GM18861 (cell line): ENCODE measurements at regions not wholly inside any gene's neighbourhood (a gene's known extent, or its start where the extent isn't known, plus 50 kb on each side); places are given as distances from the start of the nearest gene placed in this dataset.

Experiments used
- ATAC-seq: cut with Tn5 transposase; IDR thresholded peaks from one replicate; pipeline ENCODE4 v1.9.1; 2021; ENCODE audit not compliant: unreplicated experiment

- ATAC-seq = no peak
Observed at GRCh38 chr1:90412563-90412962, 304.5 kb downstream of the BARHL2 start.

GRCh38 chr1:90411185-90411584 lies 305.9 kb downstream of the BARHL2 start:
- ATAC-seq = no peak

DNA sequence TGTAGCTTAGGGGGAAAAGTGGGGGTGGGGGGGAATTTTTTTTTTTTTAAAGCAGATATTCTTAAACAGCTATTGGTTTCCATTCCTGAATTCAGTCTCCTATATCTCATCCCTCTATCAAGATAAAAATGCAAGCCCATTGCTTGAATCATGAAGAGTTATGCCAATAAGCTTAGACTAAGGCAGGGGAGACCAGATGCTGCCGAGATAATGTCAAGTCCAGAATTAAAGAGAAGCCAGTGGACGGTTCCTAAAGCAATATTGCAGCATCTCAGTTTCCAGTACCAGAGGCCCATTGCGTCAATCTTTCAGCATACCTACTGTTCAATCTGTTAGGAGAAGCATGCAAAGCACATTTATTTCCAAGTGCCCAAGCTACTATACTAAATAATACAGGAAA lies 309.4 kb downstream of the BARHL2 start:
- ATAC-seq = no peak

GRCh38 chr1:90405726-90406125 lies 311.4 kb downstream of the BARHL2 start:
- no peak for ATAC-seq

DNA sequence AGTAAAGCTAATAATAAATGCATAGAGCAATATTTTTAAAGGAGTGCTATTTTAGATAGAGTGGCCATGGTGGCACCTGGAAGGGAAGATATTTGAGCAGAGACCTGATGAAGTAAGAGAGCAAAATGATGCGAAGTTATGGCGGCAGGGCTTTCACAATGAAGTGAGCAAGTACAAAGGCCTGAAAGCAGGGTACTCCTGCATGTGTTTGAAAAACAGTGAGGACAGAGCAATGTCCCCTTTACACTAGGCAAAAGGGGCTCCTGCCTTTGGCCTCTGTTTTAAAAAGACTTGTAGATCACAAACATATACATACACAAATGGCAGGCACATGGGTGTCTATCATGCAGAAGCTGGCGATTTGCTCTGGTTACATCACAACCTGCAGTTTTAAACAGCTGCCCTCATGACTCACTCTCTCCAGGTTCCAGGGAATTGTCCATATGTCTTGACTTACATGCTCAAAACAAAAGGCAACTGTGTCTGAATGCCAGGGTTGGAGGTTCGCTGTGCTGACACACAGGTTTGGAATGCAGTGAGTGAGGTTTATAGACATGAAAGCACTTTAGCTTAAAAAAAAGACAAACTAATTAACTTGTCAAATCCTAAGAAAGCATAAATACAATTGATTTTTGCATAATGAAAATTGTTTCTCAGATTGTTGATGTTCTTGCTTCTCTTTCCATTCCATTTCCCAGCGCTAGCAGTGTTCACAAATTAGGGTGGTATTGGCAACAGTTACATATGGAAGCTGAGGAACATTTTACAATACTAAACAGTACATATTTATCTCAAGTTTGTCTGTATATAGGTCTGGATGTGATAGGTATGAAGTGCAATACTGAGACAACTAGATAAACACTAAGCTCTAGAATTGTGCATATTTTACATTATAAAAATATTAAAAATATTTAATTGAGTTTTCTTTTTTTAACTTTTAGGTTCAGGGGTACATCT lies 313.9 kb downstream of the BARHL2 start:
- ATAC-seq = no peak

DNA sequence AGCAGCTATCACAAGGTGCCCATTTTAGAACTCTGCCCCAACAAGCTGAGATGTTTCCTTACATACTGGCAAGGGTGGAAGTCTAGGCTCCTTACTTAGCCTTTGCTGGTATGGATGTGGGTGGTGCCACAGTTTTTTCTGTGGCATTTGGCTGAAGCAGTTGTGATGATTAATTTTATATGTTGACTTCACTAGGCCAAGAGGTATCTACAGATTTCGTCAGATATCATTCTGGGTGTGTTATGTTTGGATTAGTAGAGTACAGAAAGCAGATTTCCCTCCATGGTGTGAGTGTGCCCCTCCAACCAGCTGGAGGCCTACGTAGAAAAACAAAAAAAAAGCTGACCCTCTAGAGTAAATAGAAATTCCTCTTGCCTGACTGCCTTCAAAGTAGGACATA lies 317.0 kb downstream of the BARHL2 start:
- no peak for ATAC-seq

DNA sequence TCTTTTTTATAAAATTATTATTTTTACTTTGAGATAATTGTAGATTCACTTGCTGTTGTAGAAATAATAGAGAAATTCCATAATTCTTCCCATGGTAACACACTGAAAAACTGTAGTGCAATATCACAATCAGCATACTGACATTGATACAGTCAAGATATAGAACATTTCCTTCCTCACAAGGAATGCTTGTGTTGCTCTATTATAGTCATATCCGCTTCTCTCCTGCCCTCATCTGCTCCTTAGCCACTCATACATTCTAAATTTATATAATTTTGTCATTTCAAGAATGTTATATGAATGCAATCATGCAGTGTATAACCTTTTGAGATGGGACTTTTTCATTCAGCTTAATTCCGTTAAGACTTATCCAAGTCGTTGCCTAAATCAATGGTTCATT lies 320.2 kb downstream of the BARHL2 start:
- ATAC-seq = no peak

- ATAC-seq = no peak
Observed at GRCh38 chr1:90394247-90394646, 322.9 kb downstream of the BARHL2 start.

DNA sequence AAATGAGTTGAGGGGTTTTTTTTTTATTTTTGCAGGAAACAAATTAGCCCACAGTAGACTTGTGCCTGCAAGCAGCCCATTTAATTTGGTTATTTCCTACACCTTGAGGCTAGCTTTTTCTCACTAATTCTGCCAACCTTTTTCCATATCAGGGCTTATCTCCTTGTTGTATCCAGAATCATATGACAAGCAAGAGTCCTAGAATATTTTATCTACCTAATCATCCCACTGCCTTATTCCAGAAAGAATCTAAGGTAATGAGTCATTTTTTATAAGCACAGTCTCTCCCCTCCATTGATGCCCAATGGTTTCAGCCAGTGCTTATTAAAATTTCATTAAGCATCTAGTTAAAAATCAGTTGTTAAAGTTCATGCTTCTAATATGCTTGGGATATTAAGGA lies 324.1 kb downstream of the BARHL2 start:
- ATAC-seq = no peak

DNA sequence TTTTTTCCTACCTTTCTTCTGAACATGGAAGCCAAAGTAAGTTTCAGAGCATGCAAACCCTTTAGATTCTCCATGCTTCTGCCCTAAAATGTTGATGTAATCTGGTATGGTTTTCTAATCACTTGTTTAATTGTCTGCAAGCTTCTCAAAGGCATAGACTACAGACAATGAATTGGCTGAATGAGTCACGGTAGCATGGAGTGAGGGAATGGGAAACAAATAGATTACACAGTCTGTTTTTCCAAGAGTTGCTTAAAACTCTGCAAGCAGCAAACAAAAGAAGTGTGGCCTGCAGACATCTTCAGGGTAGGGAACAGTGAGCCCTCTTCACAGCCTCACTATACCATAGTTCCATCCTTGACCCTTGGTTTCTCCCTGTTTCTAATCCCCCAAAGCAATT lies 326.0 kb downstream of the BARHL2 start:
- no peak for ATAC-seq

DNA sequence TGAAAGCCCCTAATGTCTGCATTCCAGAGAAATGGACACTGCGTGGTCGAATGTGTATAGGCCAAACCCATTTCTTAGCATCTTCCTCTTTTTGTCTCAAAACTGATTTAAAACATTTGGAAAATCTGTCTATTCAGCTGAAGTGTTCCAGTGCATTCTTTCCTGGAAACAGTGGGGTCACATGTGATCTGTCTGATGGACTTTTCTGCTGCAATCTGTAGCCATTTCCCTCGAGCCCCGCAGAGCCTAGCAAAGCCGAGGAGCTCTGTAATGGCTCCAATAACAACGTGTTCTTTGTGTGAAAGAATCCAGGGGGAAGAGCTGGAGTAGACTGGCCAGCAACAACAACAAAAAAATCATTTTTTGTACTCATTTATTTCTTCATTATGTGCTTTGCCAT lies 329.3 kb downstream of the BARHL2 start:
- no peak for ATAC-seq

GRCh38 chr1:90386899-90387720 lies 330.0 kb downstream of the BARHL2 start:
- ATAC-seq = no peak

DNA sequence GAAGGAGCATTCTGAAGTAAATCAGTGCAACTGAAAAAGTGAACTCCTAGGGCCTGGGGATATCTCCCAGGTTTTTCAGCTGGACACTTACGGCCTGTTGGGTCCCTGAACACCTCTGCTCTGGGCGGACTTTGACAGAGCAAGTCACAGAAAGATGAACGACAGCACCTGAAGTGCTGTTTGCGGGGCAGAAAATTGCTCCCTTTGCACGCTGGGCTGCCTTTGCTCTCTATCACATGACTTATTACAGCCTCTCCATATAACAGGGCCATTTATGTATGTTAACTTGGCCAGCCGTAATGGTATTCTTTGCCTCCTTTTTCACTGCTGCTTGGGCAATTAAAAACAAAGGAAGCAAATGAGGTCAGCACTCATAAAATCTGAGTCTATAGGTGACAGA lies 332.9 kb downstream of the BARHL2 start:
- ATAC-seq = no peak

DNA sequence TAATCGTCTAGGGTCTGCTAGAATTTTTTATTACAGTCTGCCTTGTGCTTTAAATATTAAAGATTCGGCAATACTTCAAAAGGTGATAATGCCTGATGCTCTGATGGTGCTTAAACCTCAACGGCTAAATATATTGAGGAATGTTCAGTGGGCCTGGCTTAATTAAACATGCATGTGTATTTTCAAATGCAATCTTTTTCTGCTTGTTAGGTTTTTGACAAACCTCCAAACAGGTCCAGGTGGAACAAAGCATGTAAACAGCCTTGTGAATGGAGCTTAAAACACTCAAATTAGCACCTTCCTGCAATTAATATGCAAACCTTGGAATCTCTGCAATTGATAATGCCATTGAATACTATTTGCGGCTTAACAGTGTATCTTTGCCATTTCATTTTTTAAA lies 334.9 kb downstream of the BARHL2 start:
- ATAC-seq = no peak

- no peak for ATAC-seq
Observed at GRCh38 chr1:90381598-90381997, 335.5 kb downstream of the BARHL2 start.

- ATAC-seq = no peak
Observed at GRCh38 chr1:90371448-90371813, 345.7 kb downstream of the BARHL2 start.

DNA sequence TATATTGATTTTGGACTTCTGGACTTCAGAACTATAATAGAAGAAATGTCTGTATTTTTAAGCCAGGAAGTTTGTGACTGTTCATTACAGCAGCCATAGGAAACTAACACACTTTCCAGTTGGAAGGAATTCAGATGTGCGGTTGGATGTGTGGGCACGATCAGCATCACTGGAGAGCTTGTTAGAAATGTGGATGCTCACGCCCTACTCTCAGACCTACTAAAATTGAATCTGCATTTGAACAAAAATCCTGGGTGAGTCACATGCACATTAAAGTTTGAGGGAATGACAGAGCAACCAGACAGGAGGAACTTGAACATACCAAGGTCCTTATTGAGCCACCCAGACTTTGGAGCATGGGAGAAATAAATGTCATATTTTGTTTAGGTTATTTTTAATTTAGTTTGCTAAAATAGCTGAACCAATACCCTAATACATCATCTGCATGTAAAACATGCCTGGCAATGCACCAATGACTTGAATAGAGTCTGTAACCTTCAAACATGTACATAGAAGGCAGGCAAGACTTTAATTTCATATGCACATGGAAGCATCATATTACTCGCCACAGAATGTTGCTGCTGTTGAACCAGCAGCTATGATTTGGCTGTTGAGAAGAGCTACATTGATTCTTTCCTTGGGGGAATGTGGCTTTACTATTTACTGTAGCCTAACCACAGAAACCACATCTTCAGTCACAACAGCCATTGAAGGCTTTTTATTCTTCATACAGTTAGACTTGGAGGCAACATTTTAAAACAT lies 346.2 kb downstream of the BARHL2 start:
- no peak for ATAC-seq

GRCh38 chr1:90362163-90362562 lies 354.9 kb downstream of the BARHL2 start:
- ATAC-seq = no peak

- no peak for ATAC-seq
Observed at GRCh38 chr1:90361026-90361425, 356.1 kb downstream of the BARHL2 start.

- no peak for ATAC-seq
Observed at GRCh38 chr1:90359994-90360393, 357.1 kb downstream of the BARHL2 start.

DNA sequence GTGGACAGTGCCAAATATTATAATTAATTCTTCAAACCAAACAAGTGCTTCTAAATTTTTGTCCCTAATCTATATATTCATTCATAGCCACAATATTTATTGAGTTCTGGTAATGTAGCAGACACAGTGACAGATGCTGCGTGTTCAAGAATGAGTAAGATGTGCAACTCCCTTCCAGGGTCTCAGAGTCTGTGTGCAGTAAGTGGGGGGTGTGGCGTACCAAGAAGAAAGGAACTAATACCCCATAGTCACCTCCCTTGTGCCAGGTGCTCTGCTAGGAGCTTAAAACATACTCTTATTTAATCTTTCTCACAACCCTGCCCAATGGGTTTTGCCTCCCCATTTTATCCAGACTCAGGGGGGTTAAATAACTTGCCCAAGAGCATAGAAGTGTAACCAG lies 358.7 kb downstream of the BARHL2 start:
- ATAC-seq = no peak
